Fibroblast of skin of back (primary cell): ENCODE measurements at regions not wholly inside any gene's neighbourhood (a gene's known extent, or its start where the extent isn't known, plus 50 kb on each side); places are given as distances from the start of the nearest gene placed in this dataset.
"Not testable (repeated sequence)": the region's sequence is repeated elsewhere in the genome, so short reads cannot be mapped to it uniquely, and the experiment has no call there.

Source experiments
- DNase-seq: peaks from one replicate; pipeline ENCODE4 v3.0.0-alpha.2; 2013

- no peak for DNase-seq
Measured at GRCh38 chr5:94102849-94103248, 361.4 kb upstream of the POU5F2 start.

GRCh38 chr5:94097384-94097783, 356.0 kb upstream of the POU5F2 start:
- DNase-seq: not testable (repeated sequence)

GRCh38 chr5:94094793-94095441, 353.5 kb upstream of the POU5F2 start:
- no peak for DNase-seq

- no peak for DNase-seq
Measured at GRCh38 chr5:94093300-94093699, 351.9 kb upstream of the POU5F2 start.

- DNase-seq: peak; percentile 4
Measured at GRCh38 chr5:94086635-94087034, 345.2 kb upstream of the POU5F2 start.

- no peak for DNase-seq
Measured at GRCh38 chr5:94086194-94086593, 344.8 kb upstream of the POU5F2 start.

- no peak for DNase-seq
Measured at GRCh38 chr5:94082405-94082804, 341.0 kb upstream of the POU5F2 start.

- DNase-seq: no peak
Measured at GRCh38 chr5:94081088-94081487, 339.7 kb upstream of the POU5F2 start.

GRCh38 chr5:94080390-94080789, 339.0 kb upstream of the POU5F2 start:
- no peak for DNase-seq

- no peak for DNase-seq
Measured at GRCh38 chr5:94072116-94072515, 330.7 kb upstream of the POU5F2 start.

GRCh38 chr5:94066437-94067207, 325.2 kb upstream of the POU5F2 start:
- no peak for DNase-seq

- DNase-seq: no peak
Measured at GRCh38 chr5:94064025-94064424, 322.6 kb upstream of the POU5F2 start.

- DNase-seq: no peak
Measured at GRCh38 chr5:94057655-94058054, 316.3 kb upstream of the POU5F2 start.

GRCh38 chr5:94057217-94057616, 315.8 kb upstream of the POU5F2 start:
- no peak for DNase-seq

GRCh38 chr5:94049307-94049922, 308.0 kb upstream of the POU5F2 start:
- DNase-seq: not testable (repeated sequence)

- DNase-seq: no peak
Measured at GRCh38 chr5:94045839-94046782, 304.7 kb upstream of the POU5F2 start.

GRCh38 chr5:94043311-94043710, 301.9 kb upstream of the POU5F2 start:
- DNase-seq: no peak

GRCh38 chr5:94040591-94041148, 299.3 kb upstream of the POU5F2 start:
- DNase-seq: no peak

GRCh38 chr5:94039101-94039500, 297.7 kb upstream of the POU5F2 start:
- no peak for DNase-seq

GRCh38 chr5:94031631-94032030, 290.2 kb upstream of the POU5F2 start:
- DNase-seq: no peak

GRCh38 chr5:94028001-94028400, 286.6 kb upstream of the POU5F2 start:
- no peak for DNase-seq

- no peak for DNase-seq
Measured at GRCh38 chr5:94027145-94027544, 285.7 kb upstream of the POU5F2 start.
